SIG-M5 treated with dmso at 0.1 percent for 504 hours (cell line): ENCODE measurements at regions not wholly inside any gene's neighbourhood (a gene's known extent, or its start where the extent isn't known, plus 50 kb on each side); places are given as distances from the start of the nearest gene placed in this dataset.
"Not testable (repeated sequence)": the region's sequence is repeated elsewhere in the genome, so short reads cannot be mapped to it uniquely, and the experiment has no call there.

ENCODE experiments used
- DNase-seq: peaks from one replicate; lab custom pipeline; 2025; ENCODE audit not compliant: unreplicated experiment; lab: John Stamatoyannopoulos, UW

DNA sequence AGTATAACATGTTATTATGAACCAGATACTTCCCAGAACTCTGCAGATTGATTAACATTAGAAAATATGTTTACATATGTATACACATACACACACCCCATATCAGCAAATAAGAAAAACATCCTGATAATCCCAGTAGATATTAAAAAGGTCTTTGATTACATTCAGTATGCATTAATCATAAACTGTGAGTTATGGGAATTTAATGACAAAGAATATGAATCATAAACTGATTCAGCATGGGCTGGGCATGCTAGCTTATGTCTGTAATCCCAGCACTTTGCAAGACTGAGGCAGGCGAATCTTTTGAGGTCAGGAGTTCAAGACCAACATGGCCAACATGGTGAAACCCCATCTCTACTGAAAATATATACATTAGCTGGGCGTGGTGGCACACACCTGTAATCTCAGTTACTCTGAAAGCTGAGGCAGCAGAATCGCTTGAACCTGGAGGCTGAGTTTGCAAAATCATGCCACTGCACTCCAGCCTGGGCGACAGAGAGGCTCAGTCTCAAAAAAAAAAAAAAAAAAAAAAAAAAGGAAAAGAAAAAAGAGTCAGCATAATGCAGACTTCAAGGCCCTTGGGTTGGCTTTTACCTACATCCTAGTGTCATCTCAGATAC lies 581.9 kb upstream of the PRR20A start:
- no peak for DNase-seq

DNA sequence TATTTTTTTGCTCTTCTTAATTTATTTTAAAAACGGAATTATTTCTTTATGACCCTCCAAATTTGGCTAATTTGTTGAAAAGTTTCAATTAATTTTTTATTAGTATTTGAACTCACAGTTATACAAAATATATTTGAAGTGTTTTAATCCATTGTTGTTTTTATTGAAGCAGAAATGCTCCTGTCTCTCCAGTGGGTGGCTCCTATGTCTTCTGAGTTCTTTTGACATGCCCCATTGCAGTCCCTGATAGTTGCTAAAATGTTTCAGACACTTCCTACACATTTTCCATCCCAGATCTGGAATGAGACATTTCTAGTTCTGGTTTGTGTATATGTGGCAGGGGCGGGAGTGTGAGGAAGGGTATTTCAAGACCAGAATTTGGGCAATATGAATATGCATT lies 579.4 kb upstream of the PRR20A start:
- DNase-seq: peak; percentile 31

DNA sequence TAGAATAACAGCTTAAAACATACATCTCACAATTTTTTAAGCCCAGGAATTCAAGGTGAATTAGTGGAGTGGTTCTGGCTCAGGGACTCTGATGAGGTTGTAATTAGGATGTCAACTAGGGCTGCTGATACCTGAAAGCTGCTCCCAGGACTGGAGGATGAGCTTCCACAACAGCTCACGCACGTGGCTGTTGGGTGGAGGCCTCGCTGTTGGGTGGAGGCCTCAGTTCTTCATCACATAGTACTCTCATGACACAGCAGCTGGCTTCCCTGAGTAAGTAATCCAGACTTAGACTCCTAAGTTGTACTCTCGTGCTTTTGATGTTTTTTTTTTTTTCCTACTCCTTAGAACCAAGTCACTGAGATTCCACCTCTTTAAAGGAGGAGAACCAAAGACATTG lies 577.1 kb upstream of the PRR20A start:
- DNase-seq: no peak

DNA sequence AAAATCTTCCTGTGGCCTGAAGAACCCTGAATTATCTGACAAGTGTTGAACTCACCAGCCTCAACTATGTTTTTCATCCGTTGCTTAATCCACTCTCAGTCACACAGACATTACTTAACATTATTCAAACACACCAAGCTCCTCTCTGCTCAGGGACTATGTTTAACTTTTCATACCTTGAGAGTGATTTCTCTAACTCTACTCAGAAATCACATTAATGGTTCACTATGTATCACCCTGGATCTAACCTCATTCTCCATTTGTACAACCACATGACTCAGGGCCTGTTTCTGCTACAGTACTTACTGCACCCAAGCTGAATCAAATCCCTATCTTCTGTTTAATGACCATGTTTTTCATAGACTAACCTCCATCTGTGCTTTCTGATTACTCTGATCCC lies 553.7 kb upstream of the PRR20A start:
- DNase-seq: no peak

DNA sequence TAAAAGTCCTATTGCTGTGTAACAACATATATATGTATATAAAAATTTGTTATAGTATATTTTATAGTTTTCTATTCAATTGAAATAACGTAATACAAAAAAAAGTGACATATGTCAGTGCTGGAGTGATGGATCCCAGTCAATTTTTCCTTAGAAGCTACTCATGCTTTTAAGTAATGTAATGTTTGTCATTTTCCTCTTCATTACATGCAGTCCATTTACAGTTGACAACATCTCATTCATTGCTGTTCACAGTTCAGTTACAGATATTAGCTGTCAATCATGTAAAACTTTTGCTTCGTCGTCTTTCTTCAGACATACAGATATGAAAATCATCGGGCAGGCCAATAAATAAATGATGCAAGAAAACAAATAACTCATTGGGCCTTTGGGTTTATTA lies 525.1 kb upstream of the PRR20A start:
- no peak for DNase-seq

DNA sequence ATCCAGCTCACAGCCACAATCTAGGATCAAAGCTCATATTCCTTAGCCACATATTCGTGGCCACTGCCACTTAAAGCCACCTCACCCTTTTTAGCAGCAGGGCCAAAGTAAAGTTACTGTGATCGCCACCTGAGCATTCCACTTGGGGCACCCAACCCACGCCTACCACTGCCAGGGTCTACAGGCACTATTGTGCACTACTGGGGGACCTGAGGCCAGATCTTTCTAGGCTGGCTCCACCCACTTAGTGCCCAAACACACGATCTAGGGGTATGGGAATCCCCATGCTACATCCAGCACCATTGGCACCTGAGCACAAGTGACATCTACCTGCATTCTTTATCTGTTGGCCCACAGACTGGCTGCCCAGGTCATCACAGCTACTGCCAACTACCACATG lies 517.9 kb upstream of the PRR20A start:
- DNase-seq: no peak

DNA sequence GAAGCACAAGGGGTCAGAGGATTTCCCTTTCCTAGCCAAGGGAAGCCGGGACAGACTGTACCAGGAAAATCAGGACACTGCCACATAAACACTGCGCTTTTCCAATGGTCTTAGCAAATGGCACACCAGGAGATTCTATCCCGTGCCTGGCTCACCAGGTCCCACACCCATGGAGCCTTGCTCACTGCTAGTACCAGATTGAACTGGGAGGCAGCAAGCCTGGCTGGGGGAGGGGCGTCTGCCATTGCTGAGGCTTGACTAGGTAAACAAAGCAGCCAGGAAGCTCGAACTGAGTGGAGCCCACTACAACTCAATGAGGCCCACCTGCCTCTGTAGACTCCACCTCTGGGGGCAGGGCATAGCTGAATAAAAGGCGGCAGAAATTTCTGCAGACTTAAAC lies 511.8 kb upstream of the PRR20A start:
- not testable (repeated sequence) for DNase-seq

DNA sequence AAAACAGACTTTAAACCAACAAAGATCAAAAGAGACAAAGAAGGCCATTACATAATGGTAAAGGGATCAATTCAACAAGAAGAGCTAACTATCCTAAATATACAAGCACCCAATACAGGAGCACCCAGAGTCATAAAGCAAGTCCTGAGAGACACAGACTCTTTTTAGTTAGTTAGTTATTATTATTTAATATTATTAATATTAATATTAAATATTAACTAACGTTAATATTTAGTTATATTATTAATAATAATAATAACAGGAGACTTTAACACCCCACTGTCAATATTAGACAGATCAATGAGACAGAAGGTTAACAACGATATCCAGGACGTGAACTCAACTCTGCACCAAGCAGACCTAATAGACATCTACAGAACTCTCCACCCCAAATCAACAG lies 509.7 kb upstream of the PRR20A start:
- DNase-seq: not testable (repeated sequence)

DNA sequence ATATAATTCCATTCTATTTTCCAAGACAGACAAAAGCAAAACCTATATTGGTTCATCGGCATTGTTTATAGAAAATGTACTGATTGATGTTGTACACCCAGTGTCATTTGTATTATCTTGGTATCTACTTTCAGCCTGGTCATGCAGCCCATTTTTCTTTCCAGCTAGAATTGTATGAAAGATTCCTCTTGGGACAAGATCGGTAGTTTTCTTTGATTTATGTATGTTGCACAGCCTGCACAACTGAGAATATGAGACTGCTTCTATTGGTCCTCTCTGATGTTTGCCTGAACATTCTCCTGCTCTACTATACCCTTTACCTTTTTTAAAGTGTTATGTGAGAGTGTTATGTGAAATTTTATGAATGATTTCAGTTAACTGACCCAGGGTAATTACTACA lies 487.7 kb upstream of the PRR20A start:
- no peak for DNase-seq

DNA sequence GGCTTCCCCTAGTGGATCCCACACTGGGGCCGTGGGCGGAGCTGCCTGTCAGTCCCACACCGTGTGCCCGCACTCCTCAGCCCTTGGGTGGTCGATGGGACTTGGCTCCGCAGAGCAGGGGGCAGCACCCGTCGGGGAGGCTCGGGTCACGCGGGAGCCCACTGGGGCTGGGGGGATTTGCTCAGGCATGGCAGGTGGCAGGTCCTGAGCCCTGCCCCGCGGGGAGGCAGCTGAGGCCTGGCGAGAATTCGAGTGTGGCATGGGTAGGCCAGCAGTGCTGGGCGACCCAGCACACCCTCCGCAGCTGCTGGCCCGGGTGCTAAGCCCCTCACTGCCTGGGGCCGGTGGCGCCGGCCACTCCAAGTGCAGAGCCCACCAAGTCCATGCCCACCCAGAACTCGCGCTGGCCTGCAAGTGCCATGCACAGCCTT lies 481.7 kb upstream of the PRR20A start:
- DNase-seq: no peak

DNA sequence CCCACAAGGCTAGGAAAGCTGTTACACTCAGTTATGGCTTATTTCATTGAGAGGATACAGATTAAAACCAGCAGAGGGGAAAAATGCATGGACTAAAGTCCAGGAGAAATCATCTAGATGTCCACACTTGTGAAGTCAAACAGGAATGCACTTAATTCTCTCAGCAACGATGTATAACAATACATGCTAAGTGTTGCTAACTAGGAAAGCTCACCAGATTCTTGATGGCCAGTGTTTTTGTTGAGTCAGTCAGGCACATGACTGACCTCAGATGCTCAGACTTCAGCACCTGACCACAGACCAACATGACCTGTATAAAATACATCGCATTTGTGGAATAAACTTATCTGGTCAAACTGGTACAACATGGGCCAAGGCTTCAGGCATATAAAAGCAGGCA lies 470.2 kb upstream of the PRR20A start:
- DNase-seq: no peak

DNA sequence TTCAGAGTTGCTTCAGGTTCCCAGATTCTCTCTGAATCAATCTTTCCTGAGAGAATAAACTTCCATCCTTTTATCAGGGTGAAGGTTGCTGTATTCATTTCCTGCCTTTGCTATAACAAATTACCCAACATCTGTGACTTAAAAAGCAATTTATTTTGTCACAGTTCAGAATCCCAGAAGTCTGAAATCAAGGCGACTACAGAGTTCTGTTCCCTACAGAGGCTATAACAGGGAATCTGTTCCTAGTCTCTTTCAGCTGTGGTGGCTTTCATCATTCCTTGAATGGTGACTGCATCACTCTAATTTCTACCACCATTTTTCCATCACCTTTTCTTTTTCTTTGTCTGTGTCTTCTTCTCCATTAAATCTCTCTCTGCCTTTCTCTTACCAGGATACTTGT lies 459.3 kb upstream of the PRR20A start:
- no peak for DNase-seq

DNA sequence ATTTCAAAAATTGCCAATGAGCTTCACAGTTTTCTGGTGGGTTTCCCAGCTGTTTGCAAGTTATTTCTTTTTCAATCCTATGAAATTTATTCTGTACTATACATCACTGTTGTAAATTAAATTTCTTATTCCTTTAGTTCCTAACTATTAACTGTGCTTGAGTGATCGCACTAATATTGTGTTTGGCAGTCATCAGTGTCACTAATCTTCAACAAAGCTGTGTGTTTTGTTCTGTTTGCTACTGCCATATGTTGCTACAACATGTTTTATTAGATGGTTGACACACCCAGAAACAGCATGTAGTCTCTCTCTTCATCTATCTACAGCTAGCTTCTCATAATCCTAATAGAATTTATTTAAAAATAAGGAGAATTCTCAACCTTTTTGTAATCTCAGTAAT lies 453.6 kb upstream of the PRR20A start:
- DNase-seq: no peak

DNA sequence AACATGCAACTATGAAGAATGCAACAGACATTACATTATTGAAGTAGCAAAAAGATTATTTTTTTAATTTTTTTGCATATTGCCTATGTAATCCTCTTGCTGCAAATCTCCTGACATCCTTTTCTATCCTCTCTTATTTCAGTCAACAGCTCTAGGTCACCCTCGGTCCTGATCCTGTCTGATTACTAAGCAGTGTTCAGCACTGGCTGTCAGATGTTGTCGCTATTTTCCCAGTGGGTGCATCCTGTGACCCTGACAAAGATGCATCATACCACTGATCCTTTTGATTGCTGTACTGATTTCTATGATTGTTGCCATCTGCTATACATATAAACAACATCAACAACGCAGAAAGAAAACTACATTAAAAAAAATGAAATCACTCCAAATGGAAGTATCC lies 443.7 kb upstream of the PRR20A start:
- DNase-seq: no peak

DNA sequence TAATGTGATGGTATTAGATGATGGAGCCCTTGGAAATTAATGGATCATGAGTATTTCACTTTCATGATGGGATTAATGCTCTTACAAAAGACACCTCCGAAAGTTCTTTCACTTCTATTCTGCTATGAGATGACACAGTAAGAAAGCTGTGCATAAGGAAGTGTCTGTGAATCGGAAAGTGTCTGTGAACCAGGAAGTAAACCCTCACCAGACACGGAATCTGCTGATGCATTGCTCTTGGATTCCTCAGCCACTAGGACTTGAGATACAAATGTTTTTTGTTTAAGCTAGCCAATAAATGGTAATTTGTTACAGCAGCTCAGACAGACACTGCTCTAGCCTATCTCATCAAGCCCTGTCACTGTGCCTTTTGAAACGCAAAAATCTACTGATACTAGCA lies 440.4 kb upstream of the PRR20A start:
- no peak for DNase-seq

DNA sequence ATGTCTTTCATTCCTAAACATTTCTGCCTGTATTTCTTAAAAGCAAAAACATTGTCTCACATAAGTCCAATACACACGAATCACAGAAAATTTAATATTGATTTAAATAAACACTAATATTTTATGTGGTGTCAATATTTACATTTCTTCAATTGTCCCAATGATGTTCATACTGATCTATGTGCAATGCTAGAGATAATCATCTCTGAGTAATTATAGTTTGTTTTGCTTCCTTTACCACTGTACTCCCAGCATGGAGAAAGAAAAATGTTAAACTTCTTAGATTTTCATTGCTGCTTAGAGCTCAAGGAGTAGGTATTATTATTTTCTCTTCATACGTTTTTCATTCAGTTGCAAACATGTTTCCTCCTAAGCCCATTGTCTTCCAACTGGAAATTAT lies 434.2 kb upstream of the PRR20A start:
- DNase-seq: no peak

DNA sequence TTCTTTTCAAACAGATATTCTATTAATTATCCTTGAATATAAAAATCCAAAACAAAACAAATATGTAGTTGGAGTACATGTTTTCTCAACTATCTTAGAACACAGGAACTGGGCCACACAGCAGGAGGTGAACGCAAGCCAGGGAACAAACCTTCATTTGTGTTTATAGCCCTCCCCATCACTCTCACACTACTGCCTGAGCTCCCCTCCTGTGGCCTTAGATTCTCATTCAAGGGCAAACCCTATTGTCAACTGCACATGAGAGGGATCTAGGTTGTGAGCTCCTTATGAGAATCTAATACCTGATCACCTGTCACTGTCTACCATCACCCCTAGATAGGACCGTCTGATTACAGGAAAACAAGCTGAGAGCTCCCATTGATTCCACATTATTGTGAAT lies 427.1 kb upstream of the PRR20A start:
- DNase-seq: no peak

DNA sequence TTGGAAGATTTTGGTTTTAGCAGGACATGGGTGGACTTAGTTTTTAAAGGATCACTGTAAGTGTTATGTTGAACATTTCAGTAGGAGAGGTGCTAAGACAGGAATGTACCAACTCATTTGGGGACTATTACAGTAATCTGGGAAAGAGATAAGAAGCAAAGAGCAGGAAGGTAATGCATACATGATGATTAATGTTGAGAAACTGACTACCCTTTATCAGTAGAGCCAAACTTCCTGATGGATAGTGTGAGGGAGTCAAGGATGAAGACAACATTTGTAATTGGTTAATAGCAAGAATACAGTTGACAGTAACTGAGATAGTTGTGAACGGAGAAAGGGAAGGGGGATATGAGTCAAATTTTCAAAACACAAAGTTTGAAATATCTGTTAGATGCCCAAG lies 421.9 kb upstream of the PRR20A start:
- DNase-seq: no peak

DNA sequence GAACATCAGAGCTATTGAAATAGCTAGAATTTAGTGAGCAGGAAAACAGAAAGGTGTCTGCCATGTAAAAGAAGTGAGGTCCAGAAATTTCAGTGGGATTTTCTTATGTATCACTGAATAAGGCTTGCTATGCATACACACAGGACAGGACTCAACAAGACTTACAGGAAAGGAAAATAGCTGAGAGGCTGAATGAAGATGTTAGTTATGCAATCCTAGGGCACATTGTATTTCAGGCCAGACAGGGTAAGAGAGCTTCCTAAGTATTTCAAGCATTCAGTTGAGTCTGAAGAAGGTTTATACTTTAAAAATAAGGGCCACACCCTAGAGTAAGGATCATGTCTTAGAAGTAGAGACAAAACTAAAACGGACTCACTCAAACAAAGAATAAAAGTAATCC lies 419.9 kb upstream of the PRR20A start:
- DNase-seq: no peak

DNA sequence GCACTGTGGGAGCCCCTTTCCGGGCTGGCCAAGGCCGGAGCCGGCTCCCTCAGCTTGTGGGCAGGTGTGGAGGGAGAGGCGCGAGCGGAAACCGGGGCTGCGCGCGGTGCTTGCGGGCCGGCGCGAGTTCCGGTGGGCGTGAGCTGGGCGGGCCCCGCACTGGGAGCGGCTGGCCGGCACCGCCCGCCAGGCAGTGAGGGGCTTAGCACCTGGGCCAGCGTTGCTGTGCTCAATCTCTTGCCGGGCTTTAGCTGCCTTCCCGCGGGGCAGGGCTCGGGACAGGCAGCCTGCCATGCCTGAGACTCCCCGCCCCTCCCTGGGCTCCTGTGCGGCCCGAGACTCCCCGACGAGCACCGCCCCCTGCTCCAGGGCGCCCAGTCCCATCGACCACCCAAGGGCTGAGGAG lies 405.2 kb upstream of the PRR20A start:
- DNase-seq: no peak

DNA sequence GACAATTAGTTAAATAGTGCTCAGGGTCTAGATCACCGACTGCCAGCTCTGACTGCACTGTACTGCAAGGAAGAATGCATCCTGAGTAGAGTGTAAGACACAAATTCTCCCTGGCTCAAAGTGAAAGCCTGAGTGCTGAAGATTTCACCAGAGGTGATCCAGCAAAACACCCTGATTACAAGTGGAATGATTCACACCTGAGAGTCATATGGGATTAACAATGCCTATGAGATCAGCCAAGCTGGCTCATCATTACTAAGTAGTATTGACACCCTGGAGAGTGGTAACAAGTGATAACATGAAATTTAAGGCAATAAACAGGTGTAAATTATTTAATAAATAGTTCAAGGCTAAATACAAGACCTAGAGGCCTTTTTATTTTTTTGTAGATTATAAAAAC lies 403.8 kb upstream of the PRR20A start:
- DNase-seq: no peak

DNA sequence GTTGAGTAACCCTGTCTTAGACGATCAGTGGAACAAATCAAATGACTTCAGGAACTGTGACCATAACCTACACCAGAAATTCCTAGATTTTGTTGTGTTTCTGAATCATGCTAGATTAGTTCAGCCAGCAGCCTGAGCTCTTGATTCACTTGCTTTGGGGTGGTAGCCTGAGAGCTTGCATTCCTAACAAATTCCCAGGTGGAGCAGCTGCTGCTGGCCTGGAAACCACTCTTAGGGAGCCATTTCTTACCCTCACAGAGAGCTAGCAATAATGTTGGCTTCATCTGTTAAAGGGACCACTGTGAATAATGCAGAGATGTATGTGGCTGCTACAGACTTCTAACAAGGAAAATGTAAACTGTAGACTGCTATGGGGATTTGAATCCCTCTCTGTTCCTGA lies 388.1 kb upstream of the PRR20A start:
- DNase-seq: no peak

DNA sequence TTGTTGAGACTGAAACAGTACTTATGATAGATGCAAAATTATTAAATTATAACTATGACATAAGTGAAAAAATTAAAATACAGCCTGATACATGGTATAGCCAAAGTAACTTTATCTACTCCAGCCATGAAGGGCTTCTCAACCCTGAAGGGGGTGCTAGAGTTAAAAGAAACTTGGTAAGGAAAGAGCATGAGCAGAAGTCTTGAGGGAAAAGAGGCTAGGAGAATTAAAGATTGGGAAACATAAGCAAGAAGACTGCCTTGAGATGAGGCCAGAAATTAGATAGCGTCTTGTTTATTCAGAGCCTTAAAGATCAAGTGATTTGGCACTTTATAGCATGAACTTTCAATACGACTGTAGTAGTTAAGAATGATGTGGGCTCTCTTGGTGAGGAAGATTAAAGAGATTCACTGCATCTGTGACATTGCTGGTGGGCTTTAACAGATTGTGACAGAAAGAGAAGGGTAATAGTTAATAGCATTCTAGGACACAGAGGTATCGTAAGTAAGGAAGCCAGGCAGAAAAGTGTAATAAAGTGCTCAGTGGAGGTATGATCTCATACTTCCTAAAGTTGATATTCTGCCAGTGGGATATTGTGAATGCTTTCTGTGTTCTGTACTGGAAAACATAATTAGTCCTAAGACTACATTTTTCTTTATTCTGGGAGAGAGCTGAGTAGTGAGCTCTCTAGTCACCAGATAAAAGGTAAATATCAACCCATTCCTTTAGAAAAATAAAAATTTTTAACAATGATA lies 385.4 kb upstream of the PRR20A start:
- DNase-seq: peak; percentile 28
